ENCODE measurements at regions not wholly inside any gene's neighbourhood (a gene's known extent, or its start where the extent isn't known, plus 50 kb on each side); places are given as distances from the start of the nearest gene placed in this dataset.

- TF ChIP-seq CTCF (IDR thresholded peaks at IDR 0.05; ENCODE audit: insufficient read depth, low read length) (no peak), GABPA (IDR thresholded peaks at IDR 0.05; ENCODE audit: low read depth) (no peak)
Observed at GRCh38 chr18:51321696-51322095, 124.2 kb upstream of the MEX3C start.

Data from HL-60 (cell line).